Activated T-cell treated with anti-CD3 and anti-CD28 coated beads for 48 hours (primary cell): ENCODE measurements at regions not wholly inside any gene's neighbourhood (a gene's known extent, or its start where the extent isn't known, plus 50 kb on each side); places are given as distances from the start of the nearest gene placed in this dataset.
"Not testable (repeated sequence)": the region's sequence is repeated elsewhere in the genome, so short reads cannot be mapped to it uniquely, and the experiment has no call there.

Experiments used
- DNase-seq: peaks from one replicate; pipeline ENCODE4 v3.0.0-alpha.2; 2020; ENCODE audit warnings: low read depth

GRCh38 chr1:99062192-99062591 lies 57.5 kb upstream of the PLPPR5 start:
- no peak for DNase-seq

- no peak for DNase-seq
Measured at GRCh38 chr1:99069146-99069545, 64.5 kb upstream of the PLPPR5 start.

GRCh38 chr1:99078529-99078928 lies 73.9 kb upstream of the PLPPR5 start:
- DNase-seq: not testable (repeated sequence)

GRCh38 chr1:99082366-99082765 lies 77.7 kb upstream of the PLPPR5 start:
- DNase-seq: no peak

DNA sequence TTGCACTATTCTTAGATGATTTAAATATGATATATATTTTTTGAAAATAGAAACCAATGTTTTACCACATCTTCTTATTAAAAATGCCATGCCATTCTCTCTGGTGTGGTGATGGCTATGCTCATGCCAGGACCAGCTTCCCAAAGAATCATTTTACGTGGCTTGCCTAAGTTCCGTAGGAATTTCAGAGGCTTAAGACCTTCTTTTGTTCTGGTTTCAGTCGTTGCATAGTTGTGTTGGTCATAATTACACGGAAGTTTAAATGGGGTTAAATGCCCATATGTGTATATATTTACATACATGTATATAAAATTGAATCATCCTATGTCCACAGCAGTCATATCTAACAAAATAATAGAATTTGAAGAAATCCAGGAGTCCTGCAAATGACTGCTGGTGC lies 78.7 kb upstream of the PLPPR5 start:
- DNase-seq: no peak

- no peak for DNase-seq
Measured at GRCh38 chr1:99084562-99084961, 79.9 kb upstream of the PLPPR5 start.

GRCh38 chr1:99086057-99086456 lies 81.4 kb upstream of the PLPPR5 start:
- no peak for DNase-seq

GRCh38 chr1:99098589-99098988 lies 93.9 kb upstream of the PLPPR5 start:
- no peak for DNase-seq

- no peak for DNase-seq
Measured at GRCh38 chr1:99106274-99106673, 101.6 kb upstream of the PLPPR5 start.

DNA sequence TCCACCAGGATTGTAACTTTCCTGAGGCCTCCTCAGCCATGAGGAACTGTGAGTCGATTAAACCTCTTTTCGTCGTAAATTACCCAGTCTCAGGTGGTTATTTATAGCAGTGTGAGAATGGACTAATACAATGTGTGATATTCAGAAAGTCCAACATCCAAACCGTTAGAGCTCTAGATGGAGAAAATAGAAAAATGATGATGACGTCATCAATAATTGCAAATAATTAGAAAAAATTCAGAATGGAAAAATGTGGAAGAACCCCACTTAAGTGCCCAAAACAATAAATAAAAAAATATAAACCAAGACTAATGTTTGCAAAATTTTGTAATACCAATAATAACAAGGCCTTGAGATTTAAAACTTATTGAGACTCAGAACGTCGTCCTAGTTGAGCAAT lies 103.0 kb upstream of the PLPPR5 start:
- DNase-seq: no peak

DNA sequence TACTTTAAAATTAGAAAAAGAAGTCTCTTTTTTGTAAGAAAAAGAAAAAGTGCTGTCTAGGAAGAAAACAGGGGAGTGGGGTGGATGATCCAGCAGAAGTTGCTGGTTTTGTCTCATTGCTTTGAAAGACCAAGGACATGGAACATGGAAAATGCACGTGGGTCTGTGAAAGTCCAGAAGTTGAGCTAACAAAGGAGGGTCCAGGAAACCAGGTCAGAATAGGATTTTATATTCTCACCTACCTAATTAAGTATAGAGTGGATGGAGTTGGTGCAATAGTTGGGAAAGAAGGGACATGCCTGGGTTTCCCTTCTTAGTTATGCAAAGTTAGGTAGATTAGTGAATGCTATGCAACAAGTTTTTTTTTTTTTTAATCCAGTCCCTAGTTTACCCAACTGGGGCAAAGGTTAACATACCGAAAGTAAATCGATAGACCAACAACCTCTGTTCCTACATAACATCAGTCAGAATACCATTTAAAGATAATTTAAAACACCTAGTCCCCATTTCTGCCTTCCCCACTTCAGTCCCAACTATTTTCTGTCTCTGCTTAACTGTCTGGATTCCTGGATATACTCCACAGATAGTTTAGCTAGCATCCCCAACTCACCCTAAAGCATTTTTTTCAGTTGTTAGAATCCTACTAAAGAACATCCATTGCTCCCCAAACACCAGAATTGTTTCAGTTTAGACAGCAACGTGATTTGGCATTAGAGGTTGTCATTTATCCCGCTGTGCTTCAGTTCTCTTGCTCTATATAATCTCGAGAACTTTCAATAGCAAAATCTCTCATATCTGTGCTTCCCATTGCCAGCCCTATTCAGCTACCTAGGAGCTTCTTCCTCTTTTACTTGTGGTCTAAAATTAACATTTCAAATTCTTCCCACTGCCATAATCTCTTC lies 105.7 kb upstream of the PLPPR5 start:
- no peak for DNase-seq

DNA sequence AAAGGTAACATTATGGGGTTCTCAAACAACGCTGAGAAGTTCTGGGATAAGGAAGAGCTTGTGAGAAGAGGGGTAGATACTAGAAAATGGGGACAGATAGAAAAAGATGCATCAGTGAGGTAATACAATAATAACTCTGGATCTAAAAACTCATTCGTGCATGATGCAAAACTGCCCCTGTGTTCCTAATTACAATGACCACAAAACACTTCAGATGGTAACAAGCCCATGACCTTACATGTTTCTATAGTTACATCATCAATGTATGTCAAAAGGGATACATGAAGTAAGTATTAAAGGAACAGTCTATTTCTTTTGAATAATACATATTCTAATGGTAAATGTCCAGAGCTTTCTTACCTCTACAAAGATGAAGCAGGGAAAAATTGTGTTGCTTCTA lies 110.6 kb upstream of the PLPPR5 start:
- DNase-seq: no peak

- DNase-seq: no peak
Measured at GRCh38 chr1:99119188-99119587, 114.5 kb upstream of the PLPPR5 start.

- DNase-seq: no peak
Measured at GRCh38 chr1:99122039-99122438, 117.4 kb upstream of the PLPPR5 start.

DNA sequence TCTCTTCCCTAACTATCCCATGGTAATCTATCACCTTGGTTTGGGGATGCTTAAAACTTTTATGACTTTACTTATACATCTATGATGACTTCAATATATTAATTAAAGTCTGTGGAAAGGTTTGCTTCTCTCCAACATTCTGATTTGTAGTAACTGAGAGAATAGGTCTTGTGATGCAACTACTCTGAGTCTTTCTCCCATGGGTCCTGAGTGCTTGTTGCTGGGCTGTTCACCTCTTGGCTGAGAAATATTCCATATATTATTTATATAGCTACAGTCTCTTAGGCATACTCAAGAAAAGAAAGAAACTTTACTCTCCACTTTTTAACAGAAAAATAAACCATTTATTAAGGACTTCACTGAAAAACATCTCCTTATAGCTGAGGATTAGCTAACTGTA lies 119.3 kb upstream of the PLPPR5 start:
- no peak for DNase-seq

DNA sequence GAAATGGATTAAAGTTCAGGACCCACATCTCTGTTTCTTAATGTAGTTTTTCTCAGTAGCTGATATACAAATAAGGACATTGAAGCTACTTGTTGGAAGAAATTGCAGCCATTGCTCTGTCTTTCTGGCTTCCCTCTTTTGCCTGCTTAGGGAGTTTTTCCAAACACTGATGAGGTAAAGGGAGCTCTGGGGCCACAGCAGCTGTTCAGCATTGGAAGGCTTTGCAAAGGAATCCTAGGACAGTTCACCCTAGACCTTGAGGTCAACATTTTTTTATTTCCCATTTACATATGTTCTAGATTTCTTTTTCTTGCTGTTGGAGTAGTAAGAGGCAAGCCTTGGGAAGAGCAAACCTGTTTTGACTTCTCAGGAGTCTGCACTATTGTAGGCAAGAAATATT lies 126.9 kb upstream of the PLPPR5 start:
- no peak for DNase-seq

DNA sequence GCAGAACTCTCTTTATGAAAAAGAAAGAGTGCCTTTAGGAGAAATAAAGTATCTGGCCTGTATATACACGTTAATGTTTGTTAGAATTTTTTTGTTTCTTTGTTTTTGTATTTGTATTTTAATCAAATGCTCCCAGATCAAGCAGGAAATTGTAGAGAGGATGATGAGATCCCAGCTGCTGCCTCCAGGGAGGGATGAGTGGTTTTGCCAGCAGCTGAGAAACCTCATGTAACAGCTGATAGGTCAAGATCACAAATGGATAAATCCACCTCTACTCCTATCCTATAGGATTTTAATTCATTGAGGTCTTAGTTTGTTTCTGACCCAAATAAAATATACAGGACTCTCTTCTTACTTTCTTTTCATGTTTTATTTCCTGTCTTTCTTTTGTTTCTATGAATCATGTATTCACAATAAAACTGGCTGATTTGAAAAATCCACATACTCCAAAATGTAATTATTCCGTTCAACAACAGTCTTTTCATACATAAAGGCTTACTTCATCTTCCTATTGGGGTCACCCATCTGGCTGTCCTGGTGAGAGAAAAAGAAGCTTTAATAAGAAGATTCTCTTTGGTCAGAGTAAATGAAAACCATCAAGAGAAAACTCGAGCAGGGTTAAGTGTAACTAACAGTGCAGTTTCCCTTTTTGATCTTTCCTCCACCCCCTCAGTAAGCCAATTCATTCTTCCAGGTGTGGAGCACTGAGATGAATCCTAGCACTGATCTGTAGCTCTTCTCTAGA lies 129.3 kb upstream of the PLPPR5 start:
- no peak for DNase-seq

GRCh38 chr1:99137554-99138206 lies 126.6 kb upstream of the PLPPR4 start:
- DNase-seq: no peak

DNA sequence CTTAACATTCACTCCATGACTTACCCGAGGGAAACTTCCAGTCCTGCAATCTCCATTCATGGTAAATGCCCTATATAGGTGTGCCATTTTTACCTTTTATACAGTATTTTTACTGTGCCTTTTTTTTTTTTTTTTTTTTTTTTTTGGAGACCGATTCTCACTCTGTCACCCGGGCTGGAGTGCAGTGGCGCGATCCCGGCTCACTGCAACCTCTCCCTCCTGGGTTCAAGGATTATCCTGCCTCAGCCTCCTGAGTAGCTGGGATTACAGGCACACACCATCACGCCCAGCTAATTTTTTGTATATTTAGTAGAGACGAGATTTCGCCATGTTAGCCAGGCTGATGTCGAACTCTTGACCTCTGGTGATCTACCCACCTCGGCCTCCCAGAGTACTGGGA lies 124.4 kb upstream of the PLPPR4 start:
- no peak for DNase-seq

DNA sequence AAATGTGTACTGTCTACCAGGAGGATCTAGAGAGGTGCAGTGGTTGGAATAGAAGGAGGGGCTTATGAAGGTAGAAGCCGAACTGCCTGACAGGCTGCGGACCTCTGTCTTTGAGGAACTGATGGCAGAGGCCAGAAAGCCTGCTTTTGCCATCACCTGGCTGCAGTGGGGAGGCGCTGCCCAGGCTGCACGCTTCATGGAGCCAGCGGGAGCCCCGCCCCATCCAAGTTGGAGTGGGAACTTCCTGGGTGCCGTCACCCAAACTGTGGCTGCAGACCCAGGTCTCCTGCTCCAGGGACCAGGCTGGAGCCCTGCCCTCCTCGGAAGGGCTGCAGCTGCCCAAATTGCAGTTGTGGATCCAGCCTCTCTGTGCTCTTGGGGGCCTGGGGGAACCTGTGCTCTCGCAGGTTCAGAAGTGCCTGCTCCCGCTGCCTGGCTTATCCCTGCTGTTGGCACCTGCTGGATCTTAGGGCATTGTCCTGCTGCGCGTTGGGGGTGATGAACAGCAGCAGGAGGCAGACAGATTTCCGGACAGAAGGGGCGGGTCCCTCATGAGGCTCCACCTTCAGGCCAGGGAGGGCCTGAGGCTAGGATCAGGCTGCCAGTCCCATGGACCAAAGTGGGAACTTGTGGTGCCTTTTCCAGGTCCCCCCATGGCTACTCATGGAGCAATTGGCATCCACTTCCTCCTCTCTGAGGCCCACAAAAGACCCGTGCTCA lies 118.0 kb upstream of the PLPPR4 start:
- DNase-seq: no peak

DNA sequence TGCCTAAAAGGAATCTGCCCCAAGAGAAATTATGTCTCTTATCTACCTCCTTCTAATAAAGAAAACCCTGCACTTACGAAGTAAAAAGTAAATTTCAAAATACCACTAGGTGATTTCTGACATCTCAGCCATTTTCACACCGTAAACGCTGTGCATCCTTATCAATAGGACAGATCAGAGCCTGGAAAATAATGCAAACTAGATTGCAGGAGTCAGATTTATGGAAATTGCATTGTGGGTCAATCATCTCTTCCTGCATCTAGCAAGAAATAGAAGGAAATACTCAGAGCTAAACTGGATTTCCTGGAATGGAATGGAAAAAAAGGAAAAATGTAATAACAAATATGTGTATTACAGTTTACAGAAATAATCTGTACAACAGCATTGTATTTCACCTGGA lies 114.3 kb upstream of the PLPPR4 start:
- no peak for DNase-seq

DNA sequence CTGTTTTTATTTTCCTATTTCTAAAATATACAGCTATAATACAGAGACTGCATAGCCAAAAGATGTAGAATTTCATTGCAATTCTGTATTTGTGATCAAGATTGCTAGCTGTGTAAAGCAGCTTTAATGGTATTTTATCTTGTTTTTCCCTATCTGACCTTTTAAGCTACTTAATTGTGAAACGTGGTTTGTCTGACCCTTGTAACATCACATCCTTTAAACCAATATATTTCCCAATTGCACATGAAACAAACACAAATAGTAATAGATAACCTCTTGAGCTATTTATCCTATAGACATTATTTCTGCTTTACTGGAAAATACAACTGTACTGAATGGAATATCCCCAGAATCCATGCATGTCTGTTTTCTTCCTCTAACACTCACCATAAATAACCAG lies 112.2 kb upstream of the PLPPR4 start:
- DNase-seq: no peak
